Epithelial cell of proximal tubule (primary cell): ENCODE measurements at regions not wholly inside any gene's neighbourhood (a gene's known extent, or its start where the extent isn't known, plus 50 kb on each side); places are given as distances from the start of the nearest gene placed in this dataset.

Experiments used
- DNase-seq: peaks from one replicate; pipeline ENCODE4 v3.0.0-alpha.2; 2011; ENCODE audit warnings: low read depth
- H3K4me3 ChIP-seq: 2 replicates; pipeline ENCODE4 v1.5.1; 2011; ENCODE audit warnings: low read depth, mild to moderate bottlenecking, low read length
- TF ChIP-seq, protein P1 (sequence below): conservative IDR thresholded peaks from 2 replicates; pipeline ENCODE4 v1.5.1; 2012; ENCODE audit warnings: low read depth, mild to moderate bottlenecking, low read length

DNA sequence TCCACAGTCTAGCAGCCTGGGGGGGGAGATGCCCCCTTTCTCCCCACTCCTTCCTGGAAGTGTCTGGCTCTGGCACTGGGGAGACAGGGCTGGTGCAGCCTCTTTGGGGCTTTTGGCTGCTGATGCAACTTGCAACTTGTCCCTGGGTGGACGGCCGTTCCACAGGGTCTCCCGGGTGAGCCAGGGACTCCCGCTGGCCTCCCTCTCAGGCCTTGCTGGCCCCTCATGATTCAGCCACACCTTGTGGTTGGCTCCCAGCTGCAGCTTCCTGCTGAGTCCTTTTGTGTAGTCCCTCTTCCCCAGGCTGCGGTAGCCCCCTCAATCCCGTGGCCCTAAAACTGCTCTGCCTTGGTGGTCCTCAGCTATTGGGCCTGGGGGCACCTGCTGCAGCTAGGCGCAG is 283.5 kb downstream of the PBX3 start:
- TF ChIP-seq, protein P1, sequence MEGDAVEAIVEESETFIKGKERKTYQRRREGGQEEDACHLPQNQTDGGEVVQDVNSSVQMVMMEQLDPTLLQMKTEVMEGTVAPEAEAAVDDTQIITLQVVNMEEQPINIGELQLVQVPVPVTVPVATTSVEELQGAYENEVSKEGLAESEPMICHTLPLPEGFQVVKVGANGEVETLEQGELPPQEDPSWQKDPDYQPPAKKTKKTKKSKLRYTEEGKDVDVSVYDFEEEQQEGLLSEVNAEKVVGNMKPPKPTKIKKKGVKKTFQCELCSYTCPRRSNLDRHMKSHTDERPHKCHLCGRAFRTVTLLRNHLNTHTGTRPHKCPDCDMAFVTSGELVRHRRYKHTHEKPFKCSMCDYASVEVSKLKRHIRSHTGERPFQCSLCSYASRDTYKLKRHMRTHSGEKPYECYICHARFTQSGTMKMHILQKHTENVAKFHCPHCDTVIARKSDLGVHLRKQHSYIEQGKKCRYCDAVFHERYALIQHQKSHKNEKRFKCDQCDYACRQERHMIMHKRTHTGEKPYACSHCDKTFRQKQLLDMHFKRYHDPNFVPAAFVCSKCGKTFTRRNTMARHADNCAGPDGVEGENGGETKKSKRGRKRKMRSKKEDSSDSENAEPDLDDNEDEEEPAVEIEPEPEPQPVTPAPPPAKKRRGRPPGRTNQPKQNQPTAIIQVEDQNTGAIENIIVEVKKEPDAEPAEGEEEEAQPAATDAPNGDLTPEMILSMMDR, result no peak
- no peak for DNase-seq
- H3K4me3 ChIP-seq, result no peak overlapping the region

DNA sequence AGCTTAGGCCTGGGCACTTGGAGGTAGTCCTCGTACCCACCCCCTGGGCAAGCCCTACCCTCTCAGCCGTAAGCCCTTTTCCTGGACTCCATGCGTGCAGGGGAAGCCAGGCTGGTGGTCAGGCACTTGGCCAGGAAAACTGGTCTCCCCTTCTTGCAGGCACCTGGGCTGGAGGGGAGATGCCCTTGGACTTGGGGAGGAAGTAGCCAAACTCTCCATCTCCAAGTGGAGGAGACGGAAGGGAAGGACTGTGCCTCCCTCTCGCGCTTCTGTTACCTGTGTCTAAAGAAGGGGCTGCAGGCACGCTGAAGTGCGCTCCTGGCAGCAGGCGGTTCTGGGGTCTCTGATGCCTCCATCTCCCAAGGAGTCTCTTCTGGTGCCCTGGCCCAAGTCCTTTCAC is 283.9 kb downstream of the PBX3 start:
- no peak for DNase-seq
- no peak overlapping the region for H3K4me3 ChIP-seq
- TF ChIP-seq, protein P1, result no peak

DNA sequence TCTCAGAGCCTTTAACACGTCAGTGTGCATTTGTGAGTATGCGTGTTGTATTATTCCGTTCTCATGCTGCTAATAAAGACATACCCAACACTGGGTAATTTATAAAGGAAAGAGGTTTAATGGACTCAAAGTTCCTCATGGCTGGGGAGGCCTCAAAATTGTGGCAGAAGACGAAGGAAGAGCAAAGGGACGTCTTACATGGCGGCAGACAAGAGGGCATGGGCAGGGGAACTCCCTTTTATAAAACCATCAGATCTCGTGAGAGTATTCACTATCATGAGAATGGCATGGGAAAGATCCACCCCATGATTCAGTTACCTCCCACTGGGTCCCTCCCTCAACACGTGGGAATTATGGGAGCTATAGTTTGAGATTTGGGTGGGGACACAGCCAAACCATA is 285.0 kb downstream of the PBX3 start:
- no peak for DNase-seq
- H3K4me3 ChIP-seq, result no peak overlapping the region
- TF ChIP-seq, protein P1, result no peak

DNA sequence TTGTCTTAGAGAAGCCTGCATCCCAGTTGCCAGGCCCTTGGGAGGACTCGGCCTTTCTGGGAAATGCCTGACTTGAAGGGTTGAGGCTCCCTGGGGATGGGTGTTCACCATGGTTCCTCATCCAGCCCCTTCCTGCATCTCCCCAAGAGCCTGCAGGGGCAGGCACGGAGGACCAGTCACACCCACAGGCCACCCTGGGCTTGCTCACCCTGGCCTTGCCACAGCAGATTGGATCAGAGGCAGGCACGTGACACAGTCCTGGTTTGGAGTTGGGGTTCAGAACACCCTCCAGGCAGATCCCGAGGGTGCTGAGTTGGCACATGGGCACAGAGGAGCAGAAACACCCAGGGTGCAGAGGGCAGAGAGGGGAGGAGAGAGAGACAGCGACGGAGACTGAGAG is 286.1 kb downstream of the PBX3 start:
- no peak overlapping the region for H3K4me3 ChIP-seq
- DNase-seq, result no peak
- TF ChIP-seq, protein P1, result no peak

DNA sequence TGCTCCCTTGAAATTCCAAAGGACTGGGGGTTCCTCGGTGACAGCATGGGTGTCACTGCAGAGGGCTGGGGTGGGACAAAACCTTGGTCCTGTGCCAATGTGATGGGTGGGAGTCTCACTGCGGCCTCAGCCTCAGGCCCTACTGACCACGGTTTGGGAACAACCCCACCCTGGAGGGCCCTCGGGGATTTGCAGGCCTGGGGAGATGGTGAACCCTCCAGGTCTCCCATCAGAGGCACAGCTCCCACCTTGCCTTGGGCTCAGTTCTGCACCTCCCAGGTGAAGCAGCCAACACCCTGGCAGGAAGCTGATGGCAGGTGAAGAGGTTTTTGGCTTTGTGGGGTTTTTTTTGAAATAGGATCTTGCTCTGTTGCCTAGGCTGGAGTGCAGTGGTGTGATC is 286.8 kb downstream of the PBX3 start:
- no peak overlapping the region for H3K4me3 ChIP-seq
- TF ChIP-seq, protein P1, result no peak
- DNase-seq, result no peak

DNA sequence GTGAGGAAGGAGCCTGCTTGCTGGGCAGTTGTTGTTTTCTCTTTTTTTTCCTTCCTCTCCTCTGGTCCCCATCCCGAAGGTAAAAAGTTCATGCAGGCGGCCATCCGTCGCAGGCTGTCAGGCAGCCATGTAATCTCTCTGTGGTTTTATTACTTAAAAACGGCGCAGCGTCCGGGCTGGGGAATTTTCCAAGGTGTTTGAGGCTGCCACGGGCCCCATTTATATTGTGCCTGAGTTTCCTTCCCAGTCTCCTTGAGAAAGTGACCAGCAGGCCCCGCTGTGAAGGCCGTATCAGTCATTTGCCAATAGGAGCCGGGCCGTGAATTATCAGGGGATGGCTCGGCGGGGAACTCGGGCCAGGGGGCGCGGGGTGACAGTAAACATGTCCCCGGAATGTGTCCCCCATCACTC is 289.7 kb downstream of the PBX3 start:
- DNase-seq, result no peak
- H3K4me3 ChIP-seq, result no peak overlapping the region
- TF ChIP-seq, protein P1, result no peak

DNA sequence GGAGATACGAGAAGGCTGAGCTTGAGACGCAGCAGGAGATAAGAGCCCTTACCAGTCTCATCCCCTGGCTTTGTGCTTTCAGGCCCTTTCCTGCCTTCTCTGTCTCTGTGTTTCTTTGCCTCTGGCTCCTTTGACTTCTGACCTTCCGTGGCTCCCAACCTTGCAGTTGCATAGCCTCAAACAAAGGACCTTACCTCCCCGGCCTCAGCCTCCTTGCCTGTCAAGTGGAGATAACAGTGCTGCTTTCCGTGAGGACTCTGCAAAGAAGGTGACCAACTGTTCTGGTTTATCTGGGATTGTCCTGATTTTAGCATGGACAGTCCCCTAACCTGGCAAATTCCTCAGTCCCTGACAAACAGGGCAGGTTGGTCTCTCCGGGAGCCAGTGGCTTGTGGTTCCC is 287.8 kb upstream of the MVB12B start:
- H3K4me3 ChIP-seq, result no peak overlapping the region
- TF ChIP-seq, protein P1, result no peak
- DNase-seq, result no peak
